Jurkat, Clone E6-1 (cell line): ENCODE measurements at regions not wholly inside any gene's neighbourhood (a gene's known extent, or its start where the extent isn't known, plus 50 kb on each side); places are given as distances from the start of the nearest gene placed in this dataset.

Experiments used
- DNase-seq: peaks from one replicate; pipeline ENCODE4 v3.0.0-alpha.2; 2011; ENCODE audit warnings: low read depth, low spot score
- H3K4me3 ChIP-seq: 2 replicates; pipeline ENCODE4 v1.5.1; 2011; ENCODE audit warnings: mild to moderate bottlenecking, low read length, control low read depth, moderate library complexity

GRCh38 chr11:92410526-92410925, 185.9 kb downstream of the FAT3 start:
- H3K4me3 ChIP-seq: no peak overlapping the region
- no peak for DNase-seq

- no peak overlapping the region for H3K4me3 ChIP-seq
- DNase-seq: no peak
Observed at GRCh38 chr11:92411431-92411830, 186.8 kb downstream of the FAT3 start.

- DNase-seq: no peak
- no peak overlapping the region for H3K4me3 ChIP-seq
Observed at GRCh38 chr11:92413757-92414513, 189.3 kb downstream of the FAT3 start.

GRCh38 chr11:92416971-92417725, 192.5 kb downstream of the FAT3 start:
- no peak overlapping the region for H3K4me3 ChIP-seq
- no peak for DNase-seq

GRCh38 chr11:92423115-92424034, 198.8 kb downstream of the FAT3 start:
- H3K4me3 ChIP-seq: no peak overlapping the region
- no peak for DNase-seq

- no peak for DNase-seq
- no peak overlapping the region for H3K4me3 ChIP-seq
Observed at GRCh38 chr11:92424281-92424680, 199.7 kb downstream of the FAT3 start.

- no peak overlapping the region for H3K4me3 ChIP-seq
- DNase-seq: no peak
Observed at GRCh38 chr11:92425127-92425526, 200.5 kb downstream of the FAT3 start.

GRCh38 chr11:92432515-92432914, 207.9 kb downstream of the FAT3 start:
- no peak overlapping the region for H3K4me3 ChIP-seq
- DNase-seq: no peak

- H3K4me3 ChIP-seq: no peak overlapping the region
- no peak for DNase-seq
Observed at GRCh38 chr11:92436034-92436920, 211.7 kb downstream of the FAT3 start.

- no peak overlapping the region for H3K4me3 ChIP-seq
- DNase-seq: no peak
Observed at GRCh38 chr11:92439133-92439532, 214.5 kb downstream of the FAT3 start.

- DNase-seq: no peak
- H3K4me3 ChIP-seq: no peak overlapping the region
Observed at GRCh38 chr11:92440701-92441442, 216.3 kb downstream of the FAT3 start.

GRCh38 chr11:92441443-92441726, 216.8 kb downstream of the FAT3 start:
- no peak for DNase-seq
- no peak overlapping the region for H3K4me3 ChIP-seq

GRCh38 chr11:92443199-92443598, 218.6 kb downstream of the FAT3 start:
- H3K4me3 ChIP-seq: no peak overlapping the region
- no peak for DNase-seq

- H3K4me3 ChIP-seq: no peak overlapping the region
- no peak for DNase-seq
Observed at GRCh38 chr11:92447586-92447985, 223.0 kb downstream of the FAT3 start.

- no peak for DNase-seq
Observed at GRCh38 chr11:92449222-92449621, 224.6 kb downstream of the FAT3 start.

GRCh38 chr11:92449780-92450179, 225.2 kb downstream of the FAT3 start:
- no peak for DNase-seq
- no peak overlapping the region for H3K4me3 ChIP-seq

More at GRCh38 chr11:92449222-92449621, 224.6 kb downstream of the FAT3 start:
- no peak overlapping the region for H3K4me3 ChIP-seq

- no peak for DNase-seq
- H3K4me3 ChIP-seq: no peak overlapping the region
Observed at GRCh38 chr11:92451063-92451462, 226.4 kb downstream of the FAT3 start.

GRCh38 chr11:92453055-92453454, 228.4 kb downstream of the FAT3 start:
- no peak for DNase-seq
- H3K4me3 ChIP-seq: no peak overlapping the region
